ENCODE measurements at regions not wholly inside any gene's neighbourhood (a gene's known extent, or its start where the extent isn't known, plus 50 kb on each side); places are given as distances from the start of the nearest gene placed in this dataset.

GRCh38 chr1:29914936-29915335 lies 678.6 kb downstream of the PTPRU start:
- no peak for DNase-seq

- DNase-seq: no peak
Observed at GRCh38 chr1:29912425-29912824, 676.1 kb downstream of the PTPRU start.

GRCh38 chr1:29909962-29910361 lies 673.6 kb downstream of the PTPRU start:
- no peak for DNase-seq

GRCh38 chr1:29907596-29907995 lies 671.3 kb downstream of the PTPRU start:
- no peak for DNase-seq

- DNase-seq: no peak
Observed at GRCh38 chr1:29906927-29907326, 670.6 kb downstream of the PTPRU start.

DNA sequence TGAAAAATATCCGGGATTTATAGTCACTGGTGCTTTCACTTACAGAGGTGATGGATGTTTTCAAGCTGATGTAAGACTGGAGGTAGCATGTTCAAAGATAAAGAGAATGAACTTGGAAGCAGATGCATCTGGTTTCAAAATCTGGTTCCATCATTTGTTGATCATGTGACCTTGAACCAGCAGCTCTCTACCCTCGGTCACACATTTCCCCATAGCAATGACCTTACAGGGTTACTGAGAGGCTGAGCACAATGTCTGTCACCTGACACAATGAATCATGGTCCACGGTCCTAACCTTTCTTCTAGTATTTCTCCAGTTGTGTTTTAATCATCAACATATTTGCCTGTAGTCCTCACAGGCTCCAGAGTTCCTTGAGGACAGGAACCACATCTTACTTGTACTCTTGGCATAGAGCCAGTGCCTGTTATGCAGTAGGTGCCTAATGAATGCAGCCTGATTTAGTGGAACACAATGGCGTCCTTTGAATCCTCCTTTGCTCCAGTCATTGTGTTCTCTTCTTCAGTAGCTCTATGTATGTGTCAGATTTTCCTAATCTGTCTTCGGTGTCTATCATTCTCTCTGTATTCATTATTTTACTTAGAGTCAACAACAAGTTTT lies 667.3 kb downstream of the PTPRU start:
- DNase-seq: no peak

- no peak for DNase-seq
Observed at GRCh38 chr1:29901624-29902325, 665.5 kb downstream of the PTPRU start.

- DNase-seq: no peak
Observed at GRCh38 chr1:29900712-29901111, 664.4 kb downstream of the PTPRU start.

DNA sequence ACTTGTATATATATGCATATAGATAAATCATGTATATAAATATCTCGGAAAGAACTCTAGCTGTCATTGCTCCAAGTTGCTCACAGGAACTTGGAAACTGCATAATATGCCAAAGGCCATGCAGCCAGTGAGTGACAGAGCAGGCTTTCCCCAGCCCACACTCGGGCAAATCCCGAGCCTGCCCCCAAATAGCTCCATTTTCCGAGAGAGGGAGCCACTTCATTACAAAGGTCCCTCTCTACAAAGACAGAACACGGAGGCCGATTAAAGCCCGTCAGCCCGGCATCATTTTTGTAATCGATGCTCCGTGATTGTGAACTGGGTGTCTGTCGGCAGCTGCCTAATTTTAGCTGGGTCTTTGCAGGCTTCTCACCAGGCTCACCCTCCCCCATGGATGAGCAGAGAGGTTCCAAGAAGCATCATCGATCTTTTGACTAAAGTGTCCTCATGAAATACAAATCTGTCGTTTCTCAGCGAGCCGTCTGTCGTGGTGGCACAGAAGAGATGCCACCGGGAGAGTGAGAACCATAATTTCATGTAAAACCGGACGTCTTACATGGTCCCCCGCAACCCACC lies 663.9 kb downstream of the PTPRU start:
- no peak for DNase-seq

DNA sequence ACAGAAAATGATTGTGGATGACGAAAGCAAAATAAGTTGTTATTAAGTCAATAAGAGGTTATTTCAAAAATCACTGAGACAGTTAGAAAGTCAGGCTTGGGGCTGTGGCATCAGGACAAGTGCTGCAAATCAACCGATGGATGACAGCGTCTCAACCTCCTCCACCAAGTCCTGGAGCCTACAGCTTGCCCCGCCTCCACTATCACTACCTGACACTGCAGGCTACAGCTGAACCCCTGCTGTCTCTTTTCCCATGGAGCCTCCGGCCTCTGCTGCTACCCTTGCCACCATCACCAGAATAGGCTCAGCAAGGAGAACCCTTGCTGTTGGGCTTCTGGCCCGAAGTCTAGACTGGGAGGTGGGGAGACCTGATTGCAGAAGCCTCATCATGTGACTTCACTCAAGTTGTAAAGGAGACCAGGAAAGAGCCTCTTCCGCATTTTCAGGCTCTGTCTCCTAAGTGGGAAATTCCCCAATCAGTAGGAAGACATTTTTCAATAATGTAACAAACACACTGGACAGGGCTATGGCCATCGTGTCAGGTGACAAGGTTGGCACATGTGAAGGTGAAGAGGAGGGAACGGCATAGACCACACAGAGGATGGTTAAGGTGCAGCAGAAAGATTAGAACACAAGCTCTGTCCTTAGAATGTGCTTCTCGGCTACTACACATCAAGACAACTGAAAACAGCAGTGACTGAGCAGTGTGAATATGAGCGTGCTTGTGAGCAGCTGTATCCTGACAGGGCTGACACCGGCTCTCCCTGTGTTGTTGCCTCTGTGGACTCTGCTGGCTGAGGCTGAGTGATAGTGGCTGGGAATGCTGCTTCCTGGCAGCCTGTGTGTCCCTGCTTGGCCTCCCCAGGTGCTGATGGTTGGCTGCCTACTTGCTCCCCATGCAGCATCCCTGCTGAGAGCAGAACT lies 660.7 kb downstream of the PTPRU start:
- no peak for DNase-seq

DNA sequence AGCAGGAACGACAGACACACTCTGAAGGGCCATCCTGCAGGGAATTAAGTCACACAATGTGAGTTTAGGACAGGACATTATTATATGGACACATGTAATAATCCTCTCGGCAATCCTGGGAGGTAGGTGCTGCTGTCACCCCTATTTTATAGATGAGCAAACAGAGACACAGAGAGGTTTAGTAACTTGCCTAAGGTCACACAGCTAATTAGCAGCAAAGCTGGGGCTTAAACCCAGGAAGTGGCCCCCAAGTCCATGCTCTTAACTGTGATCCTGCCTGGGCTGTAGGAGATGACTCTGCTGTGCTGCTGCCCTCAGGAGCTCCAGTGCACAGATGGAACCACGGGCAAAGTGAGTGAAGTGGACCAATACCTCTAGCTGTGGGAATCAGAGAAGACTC lies 660.0 kb downstream of the PTPRU start:
- DNase-seq: no peak

GRCh38 chr1:29895201-29895600 lies 658.9 kb downstream of the PTPRU start:
- no peak for DNase-seq

DNA sequence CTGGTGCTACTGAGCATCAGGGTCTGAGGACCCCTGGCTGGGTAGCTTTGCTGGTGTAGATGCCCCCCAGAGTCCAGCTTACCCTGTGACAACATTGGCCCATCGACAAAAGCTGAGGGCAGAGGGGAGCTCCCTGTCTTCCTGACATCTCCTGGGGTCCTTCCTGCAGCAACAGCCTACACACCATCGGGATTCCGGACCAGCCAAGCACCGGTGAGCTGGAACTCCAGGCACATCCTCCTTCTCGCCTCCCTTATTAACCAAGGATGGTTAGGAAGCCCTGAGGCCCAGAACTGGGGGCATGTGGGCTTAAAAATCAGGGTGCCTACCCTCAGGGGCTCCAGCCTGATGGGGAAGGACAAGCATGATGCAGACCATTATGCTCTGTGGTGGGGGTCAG lies 658.0 kb downstream of the PTPRU start:
- DNase-seq: no peak

DNA sequence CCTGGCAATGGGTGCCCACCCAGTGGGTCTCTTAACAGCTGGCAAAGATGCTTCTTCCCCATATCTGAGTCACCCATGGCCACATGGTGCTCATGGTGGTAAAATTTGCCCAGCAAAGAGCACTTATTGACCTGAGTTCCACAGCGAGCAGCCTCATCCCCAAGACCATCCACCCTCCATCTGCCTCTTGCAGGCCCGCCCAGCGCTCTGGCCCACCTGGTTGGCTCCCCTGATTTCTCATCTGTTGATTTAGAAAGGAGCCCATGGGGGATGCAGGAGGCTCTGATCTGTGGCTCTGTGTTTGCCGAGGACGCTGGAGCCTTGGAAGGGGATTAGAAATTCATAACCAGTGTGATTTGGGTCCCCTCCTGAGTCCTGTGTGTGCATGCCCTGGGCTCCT lies 657.5 kb downstream of the PTPRU start:
- DNase-seq: no peak

DNA sequence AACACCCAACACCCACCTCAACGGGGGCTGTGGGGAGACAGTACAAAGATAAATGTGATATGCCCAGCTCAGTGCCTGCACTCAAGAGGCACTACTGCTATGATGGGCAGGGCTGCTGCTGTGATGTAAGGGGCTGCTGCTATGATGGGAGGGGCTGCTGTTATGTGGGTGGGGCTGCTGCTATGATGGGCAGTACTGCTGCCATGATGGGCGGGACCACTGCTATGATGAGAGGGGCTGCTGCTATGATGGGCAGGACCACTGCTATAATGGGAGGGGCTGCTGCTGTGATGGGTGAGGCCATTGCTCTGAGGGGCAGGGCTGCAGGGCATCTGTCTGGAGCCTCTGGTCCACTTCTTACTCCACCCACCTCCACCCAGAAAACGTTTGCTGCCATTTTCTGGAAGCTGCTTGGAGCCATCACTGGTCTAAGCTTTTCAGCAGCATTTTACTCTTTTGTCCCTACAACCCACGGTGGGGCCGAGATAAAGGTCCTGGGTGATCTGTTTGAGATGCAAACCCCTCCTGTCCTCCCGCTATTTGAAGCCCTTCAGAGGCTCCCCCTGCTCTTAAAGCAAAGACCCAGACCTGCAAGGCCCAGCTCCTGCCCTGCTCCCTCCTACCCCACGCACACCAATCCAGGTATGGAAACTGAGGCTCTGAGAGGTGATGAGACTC lies 656.9 kb downstream of the PTPRU start:
- DNase-seq: no peak

DNA sequence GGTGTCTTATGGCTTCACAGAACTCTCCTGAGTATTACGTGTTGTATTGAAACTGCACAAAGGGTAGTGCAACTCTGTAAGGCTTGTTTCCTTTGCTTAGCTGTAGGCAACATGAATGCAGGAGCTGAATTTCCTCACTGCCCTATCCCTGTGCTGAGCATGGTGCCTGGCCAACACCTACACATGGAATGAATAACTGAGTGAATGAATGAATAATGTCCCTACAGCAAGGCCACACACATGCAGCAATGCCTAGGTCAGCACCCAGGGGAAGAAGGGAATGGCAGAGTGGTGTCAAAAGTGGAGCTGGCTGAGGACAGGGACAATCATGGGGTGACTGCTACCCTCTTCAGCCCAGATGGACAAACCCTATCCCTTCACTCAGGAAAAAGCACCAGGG lies 655.9 kb downstream of the PTPRU start:
- no peak for DNase-seq

DNA sequence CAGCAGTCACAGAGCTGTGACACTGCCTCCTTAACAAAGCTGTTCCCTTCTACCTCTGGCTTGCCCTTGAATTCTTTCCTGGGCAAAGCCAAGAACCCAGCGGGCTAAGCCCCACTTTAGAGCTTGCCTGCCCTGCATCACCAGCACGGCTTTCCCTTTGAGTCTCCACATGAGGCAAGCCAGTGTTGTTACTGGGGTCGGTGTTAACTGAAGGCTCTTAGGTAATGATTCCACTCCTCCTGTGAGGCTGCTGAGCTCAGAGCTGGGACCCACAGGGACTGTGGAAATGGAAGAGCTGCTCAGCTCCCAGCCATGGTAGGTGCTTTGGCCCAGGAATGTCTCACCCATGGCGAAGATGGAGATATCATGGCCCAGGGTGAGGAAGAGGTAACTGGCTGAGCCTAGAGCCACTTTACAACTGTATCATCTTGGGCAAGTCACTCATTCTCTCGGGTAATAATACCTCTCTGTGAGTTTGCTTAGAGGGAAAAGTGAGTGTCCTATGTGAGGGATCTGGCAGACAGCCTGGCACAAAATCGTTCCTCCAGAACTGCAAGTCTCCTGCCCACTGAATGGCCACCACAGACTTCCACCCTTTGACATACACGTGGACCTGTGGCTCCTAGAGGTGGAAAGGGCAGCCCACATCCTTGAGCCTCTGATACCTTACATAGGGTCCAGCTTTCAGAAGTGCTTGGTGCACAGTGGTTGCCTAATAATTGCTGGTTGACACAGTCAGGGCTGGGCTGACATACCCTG lies 654.1 kb downstream of the PTPRU start:
- DNase-seq: no peak

DNA sequence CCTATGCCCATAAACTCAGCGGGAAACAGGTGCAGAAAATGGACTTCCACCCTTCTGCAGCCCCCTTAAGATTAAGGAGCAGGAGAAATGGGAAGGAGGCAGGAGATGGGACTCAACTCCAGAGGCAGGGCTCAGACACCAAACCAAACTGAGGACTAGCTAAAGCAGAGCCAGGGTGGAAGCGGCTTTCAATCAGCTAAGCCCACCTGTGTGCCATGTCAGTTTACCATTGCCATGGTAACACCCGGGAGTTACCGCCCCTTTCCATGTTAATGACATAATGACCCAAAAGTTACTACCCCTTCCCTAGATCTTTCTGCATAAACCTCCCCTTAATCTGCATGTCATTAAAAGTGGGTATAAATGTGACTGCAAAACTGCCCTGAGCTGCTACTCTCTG lies 653.5 kb downstream of the PTPRU start:
- DNase-seq: no peak

GRCh38 chr1:29884740-29885139 lies 648.4 kb downstream of the PTPRU start:
- no peak for DNase-seq

DNA sequence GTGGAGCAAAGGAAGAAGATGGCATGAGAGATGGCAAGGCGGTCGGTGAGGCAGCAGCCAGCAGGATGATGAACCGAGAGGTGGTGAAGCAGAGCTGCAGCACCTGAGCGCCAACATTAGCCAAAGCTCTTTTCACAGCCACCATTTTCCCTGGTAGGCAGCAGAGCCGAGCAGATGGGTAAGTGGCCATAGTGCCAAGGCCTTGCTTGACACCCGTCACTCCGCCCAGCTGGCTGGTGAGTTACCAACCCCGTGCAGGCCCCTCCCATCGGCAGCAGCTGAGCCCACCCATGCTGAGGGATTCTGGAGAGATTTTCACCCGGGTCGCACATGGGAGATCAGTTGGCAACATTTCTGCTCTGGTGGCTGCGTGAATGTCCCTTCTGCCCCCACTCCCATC lies 647.7 kb downstream of the PTPRU start:
- no peak for DNase-seq

DNA sequence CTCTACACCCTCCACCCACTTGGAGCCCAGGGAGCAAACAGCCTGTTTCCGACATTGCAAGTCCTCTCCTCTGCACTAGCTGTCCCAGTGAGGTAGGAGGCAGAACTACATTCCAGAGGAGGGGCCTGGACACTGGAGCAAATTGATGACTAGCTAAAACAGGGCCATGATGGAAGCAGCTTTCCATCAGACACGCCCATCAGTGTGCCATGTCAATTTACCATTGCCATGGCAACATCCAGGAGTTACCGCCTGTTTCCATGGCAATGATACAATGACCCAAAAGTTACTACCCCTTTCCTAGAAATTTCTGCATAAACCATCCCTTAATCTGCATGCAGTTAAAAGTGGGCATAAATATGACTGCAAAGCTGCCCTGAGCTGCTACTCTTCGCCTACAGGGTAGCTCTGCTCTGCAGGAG lies 647.1 kb downstream of the PTPRU start:
- no peak for DNase-seq

DNA sequence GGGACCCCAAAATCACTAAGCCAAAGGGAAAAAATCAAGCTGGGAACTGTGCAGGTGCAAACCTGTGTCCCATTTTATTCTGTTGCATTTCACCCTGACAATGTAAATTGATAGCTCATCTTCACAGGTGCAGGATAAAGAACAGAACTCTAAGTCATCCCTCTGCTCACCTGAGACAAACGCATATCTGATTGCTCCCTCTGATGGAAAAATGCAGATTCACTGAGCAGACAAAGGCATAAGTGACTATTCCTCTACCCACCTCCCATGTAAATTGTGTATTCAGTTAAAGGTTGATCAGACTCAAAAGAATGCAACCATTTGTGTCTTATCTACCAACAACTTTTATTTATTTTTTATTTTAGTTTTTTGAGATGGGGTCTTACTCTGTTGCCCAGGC lies 644.2 kb downstream of the PTPRU start:
- no peak for DNase-seq

Data from hindlimb muscle (tissue), 1 donor.